Neural crest cell (in vitro differentiated cells): ENCODE measurements at regions not wholly inside any gene's neighbourhood (a gene's known extent, or its start where the extent isn't known, plus 50 kb on each side); places are given as distances from the start of the nearest gene placed in this dataset.

Source experiments
- DNase-seq: peaks from one replicate; pipeline ENCODE4 v3.0.0; 2021; ENCODE audit warnings: low read depth, mixed read lengths, low spot score
- H3K27ac Mint-ChIP-seq: one replicate; pipeline ENCODE4 v1.8.0; 2021; ENCODE audit warnings: mild to moderate bottlenecking, mixed read lengths; ENCODE audit not compliant: unreplicated experiment
- H3K27me3 Mint-ChIP-seq: 2 replicates; pipeline ENCODE4 v1.8.0; 2021; ENCODE audit warnings: low read depth, mild to moderate bottlenecking, mixed read lengths
- H3K36me3 Mint-ChIP-seq: 2 replicates; pipeline ENCODE4 v1.8.0; 2021; ENCODE audit warnings: low read depth, mild to moderate bottlenecking, mixed read lengths
- H3K4me1 Mint-ChIP-seq: 2 replicates; pipeline ENCODE4 v1.8.0; 2021; ENCODE audit warnings: mixed read lengths
- H3K4me3 Mint-ChIP-seq: one replicate; pipeline ENCODE4 v1.8.0; 2021; ENCODE audit warnings: mild to moderate bottlenecking, mixed read lengths
- H3K9me3 Mint-ChIP-seq: 2 replicates; pipeline ENCODE4 v1.8.0; 2021; ENCODE audit warnings: mixed read lengths
- TF ChIP-seq, protein P1 (sequence below): fragments of 200-600 bp; sonication (generic); conservative IDR thresholded peaks from 2 replicates; pipeline ENCODE4 v1.5.0; 2021; ENCODE audit warnings: antibody characterized with exemption, mild to moderate bottlenecking

DNA sequence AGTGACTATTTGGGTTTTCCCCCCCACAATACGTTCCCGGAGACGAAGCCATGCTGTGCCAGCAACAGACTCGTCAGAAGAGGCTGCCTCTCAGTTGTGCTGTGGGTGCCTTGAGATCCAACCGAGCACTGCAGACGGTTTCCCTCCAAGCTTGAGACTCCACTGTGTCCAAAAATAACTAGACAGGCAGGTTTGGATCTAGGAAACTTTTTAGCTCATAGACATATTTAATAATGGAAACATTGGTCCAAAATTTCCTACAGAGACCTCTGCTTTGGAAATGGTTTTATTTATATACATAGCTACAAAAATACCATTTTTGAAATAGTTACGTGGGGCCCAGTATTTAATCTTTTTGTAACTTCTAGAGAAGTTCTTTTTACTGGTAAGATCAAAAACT, 63.1 kb upstream of the SPATS2L start:
- TF ChIP-seq, protein P1, sequence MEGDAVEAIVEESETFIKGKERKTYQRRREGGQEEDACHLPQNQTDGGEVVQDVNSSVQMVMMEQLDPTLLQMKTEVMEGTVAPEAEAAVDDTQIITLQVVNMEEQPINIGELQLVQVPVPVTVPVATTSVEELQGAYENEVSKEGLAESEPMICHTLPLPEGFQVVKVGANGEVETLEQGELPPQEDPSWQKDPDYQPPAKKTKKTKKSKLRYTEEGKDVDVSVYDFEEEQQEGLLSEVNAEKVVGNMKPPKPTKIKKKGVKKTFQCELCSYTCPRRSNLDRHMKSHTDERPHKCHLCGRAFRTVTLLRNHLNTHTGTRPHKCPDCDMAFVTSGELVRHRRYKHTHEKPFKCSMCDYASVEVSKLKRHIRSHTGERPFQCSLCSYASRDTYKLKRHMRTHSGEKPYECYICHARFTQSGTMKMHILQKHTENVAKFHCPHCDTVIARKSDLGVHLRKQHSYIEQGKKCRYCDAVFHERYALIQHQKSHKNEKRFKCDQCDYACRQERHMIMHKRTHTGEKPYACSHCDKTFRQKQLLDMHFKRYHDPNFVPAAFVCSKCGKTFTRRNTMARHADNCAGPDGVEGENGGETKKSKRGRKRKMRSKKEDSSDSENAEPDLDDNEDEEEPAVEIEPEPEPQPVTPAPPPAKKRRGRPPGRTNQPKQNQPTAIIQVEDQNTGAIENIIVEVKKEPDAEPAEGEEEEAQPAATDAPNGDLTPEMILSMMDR: no peak
- DNase-seq: no peak
- H3K9me3 Mint-ChIP-seq: no peaks in the 10 kb centered on the region
- H3K27me3 Mint-ChIP-seq: peaks cover 2% of the 10 kb centered on the region
- H3K4me3 Mint-ChIP-seq: no peak overlapping the region
- H3K4me1 Mint-ChIP-seq: no peaks in the 10 kb centered on the region
- no peak overlapping the region for H3K27ac Mint-ChIP-seq
- no peaks in the 10 kb centered on the region for H3K36me3 Mint-ChIP-seq

DNA sequence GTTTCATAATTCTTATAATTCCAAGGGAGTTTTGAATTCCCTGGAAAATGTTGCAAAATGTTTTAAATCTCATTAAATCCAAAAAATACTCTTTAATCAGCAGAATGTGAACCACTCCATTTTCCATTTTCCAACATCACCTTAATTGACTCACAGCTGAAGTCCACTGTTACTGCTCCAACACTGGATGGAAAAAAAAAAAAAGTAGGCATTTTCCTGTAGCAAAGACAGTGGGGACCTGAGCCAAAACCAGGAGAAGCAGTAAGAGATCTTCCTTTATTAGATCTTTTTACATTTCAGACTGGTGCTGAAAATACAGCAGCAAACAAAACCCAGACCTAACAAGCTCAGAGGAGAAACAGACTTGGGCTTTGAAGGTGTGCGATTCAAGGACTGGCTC, 62.4 kb upstream of the SPATS2L start:
- TF ChIP-seq, protein P1: no peak
- DNase-seq: no peak
- no peaks in the 10 kb centered on the region for H3K9me3 Mint-ChIP-seq
- no peaks in the 10 kb centered on the region for H3K4me1 Mint-ChIP-seq
- no peak overlapping the region for H3K4me3 Mint-ChIP-seq
- no peak overlapping the region for H3K27ac Mint-ChIP-seq
- peaks cover 2% of the 10 kb centered on the region for H3K27me3 Mint-ChIP-seq
- H3K36me3 Mint-ChIP-seq: no peaks in the 10 kb centered on the region

DNA sequence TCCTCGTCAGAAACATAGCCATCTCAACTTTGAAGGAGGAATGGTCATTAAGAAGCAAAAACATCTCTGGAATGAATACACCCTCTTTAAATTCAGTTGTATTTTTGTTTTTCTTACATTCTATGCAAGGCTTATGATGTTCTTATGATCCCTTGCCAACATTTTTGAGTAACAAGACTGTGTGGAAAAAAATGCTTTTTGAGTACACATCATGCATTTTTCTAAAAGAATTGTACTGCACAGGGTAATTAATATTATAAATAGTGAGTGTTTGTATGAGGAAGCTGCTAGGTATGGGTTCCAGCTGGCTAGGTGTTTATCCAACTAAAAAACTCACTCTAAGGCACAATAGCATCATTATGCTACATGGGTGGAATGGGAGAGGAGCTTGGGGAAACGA, 59.0 kb upstream of the SPATS2L start:
- DNase-seq: no peak
- no peaks in the 10 kb centered on the region for H3K9me3 Mint-ChIP-seq
- no peaks in the 10 kb centered on the region for H3K4me1 Mint-ChIP-seq
- TF ChIP-seq, protein P1: no peak
- no peaks in the 10 kb centered on the region for H3K36me3 Mint-ChIP-seq
- no peak overlapping the region for H3K4me3 Mint-ChIP-seq
- no peak overlapping the region for H3K27ac Mint-ChIP-seq
- no peaks in the 10 kb centered on the region for H3K27me3 Mint-ChIP-seq

DNA sequence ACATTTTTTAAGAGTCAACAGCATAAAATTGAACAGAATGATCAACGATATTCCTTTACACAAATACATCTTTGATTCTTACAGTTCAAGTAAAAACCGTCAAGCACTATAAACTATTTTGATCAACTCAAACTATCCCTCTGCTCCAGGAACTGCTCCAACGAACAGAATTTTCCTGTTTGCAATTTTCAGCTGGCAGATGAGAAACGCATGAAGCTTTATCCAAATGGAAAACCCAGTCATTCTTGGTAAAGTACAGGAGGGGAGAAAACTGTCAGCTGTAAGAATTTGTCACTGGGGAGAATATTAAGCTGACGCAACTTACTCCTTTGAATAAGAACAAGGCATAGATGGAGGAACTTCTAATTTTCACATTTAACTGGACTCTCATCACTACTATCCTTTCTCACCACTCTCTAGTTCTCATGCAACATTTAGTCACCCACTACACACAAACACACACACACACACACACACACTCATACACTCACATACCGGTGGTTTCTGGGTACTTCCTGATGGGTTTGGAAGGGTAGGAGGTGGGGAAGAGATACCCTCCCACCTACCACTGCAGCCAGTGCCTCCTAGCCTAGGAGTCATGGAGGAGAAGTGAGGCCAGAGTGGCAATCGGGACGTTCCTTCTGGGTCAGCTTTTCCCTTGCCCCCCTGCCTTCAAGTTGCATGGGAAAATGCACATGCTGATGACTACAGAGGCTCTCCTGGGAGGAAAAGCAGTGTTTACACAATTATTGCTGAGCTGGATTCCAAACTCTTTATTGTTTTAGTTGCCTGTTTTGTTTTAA, 54.0 kb upstream of the SPATS2L start:
- no peaks in the 10 kb centered on the region for H3K27me3 Mint-ChIP-seq
- H3K36me3 Mint-ChIP-seq: no peaks in the 10 kb centered on the region
- H3K4me3 Mint-ChIP-seq: no peak overlapping the region
- H3K27ac Mint-ChIP-seq: no peak overlapping the region
- H3K9me3 Mint-ChIP-seq: no peaks in the 10 kb centered on the region
- TF ChIP-seq, protein P1: no peak
- no peaks in the 10 kb centered on the region for H3K4me1 Mint-ChIP-seq
- DNase-seq: no peak

DNA sequence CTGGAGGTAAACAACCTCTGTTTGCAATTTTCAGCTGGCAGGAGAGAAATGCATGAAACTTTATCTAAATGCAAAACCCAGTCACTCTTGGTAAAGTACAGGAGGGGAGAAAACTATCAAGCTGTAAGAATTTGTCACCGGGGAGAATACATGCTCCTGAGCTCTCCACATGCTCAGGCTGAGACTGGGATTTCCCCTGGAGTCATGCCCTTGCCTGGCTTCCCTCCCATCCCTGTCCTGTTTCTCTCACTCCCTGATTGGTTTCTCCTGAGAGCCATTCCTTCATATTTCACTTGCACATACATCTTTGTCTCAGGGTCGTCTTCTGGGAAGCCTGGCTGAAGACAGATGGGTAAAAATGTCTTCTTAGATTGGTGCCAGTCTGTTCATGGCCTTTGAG, 52.9 kb upstream of the SPATS2L start:
- DNase-seq: no peak
- H3K4me3 Mint-ChIP-seq: no peak overlapping the region
- no peaks in the 10 kb centered on the region for H3K36me3 Mint-ChIP-seq
- H3K27ac Mint-ChIP-seq: no peak overlapping the region
- TF ChIP-seq, protein P1: no peak
- H3K27me3 Mint-ChIP-seq: no peaks in the 10 kb centered on the region
- peaks cover 5% of the 10 kb centered on the region for H3K4me1 Mint-ChIP-seq
- no peaks in the 10 kb centered on the region for H3K9me3 Mint-ChIP-seq
